NCI-H748 treated with DMSO at 0.1 percent for 48 hours (cell line): ENCODE measurements at regions not wholly inside any gene's neighbourhood (a gene's known extent, or its start where the extent isn't known, plus 50 kb on each side); places are given as distances from the start of the nearest gene placed in this dataset.
"Not testable (repeated sequence)": the region's sequence is repeated elsewhere in the genome, so short reads cannot be mapped to it uniquely, and the experiment has no call there.

Experiments
- DNase-seq: peaks from one replicate; lab custom pipeline; 2025; lab: John Stamatoyannopoulos, UW

- no peak for DNase-seq
Observed at GRCh38 chr5:178063277-178063676, 50.1 kb upstream of the N4BP3 start.

DNA sequence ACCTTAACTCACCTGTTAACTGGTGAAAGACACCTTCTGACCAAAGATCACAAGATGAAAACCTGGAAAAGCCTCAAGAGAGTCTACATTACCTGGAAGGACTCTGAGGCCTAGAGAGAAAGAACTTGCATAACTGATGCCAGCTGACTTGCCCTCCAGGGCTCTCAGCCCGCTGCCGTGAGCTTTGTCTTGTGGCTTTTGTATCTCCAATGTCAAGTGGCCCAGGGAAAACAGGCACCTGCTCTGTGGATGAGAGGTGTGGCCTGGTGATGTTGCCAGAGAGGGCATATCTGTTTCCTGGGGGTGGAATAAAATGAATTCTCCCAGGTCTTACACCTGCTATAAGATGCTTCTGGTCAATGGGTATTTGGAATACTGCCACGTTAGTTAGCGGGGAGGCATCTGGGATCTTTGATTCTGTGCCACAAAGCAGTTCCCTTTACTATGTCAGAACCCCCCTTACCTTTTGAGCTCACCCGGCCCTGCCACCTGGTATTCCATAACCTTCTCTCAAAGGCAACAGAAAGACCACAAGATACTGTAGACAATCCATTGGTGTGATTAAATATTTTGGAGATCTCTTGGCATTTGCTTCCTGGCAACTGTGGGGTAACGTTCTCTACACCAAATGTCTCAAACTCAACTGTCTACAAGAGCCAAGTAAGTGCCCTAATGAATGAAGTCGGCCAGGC, 54.9 kb upstream of the N4BP3 start:
- DNase-seq = peak; percentile 46

DNA sequence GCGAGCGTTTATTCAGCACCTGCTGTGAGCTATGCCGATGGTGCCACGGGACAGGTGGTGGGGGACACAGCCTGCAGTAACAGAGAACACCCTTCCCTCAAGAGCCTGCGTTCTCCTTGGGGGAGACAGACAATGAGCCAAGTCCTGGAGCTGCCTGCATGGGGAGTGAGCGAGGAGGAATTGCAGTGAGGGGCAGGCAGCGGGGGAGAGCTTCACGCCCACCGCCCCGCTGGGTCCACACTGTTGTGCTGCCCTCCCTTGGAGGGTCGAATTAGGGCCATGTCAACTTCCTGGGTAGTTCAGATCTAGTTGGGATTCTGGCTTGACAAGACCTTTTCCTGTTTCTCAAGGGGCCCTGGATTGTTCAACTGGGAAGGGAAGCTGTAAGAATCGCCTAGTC, 55.5 kb upstream of the N4BP3 start:
- no peak for DNase-seq

DNA sequence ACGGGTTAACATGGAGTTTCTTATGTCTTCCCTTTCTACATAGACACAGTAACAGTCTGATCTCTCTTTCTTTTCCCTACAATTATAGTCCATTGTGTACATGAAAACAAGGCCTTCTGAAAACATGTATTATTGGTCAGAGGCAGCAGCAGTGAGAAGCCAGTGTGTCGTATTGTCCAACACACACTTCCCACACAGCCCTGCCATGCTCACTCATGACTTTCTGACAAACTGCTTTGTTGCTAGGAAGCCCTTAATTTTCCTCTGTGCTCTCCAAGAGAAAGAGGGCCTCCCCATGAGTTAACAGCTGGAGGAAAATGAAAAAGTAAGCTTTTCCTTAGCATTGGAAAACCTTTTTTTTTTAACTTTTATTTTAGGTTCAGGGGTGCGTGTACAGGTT, 56.4 kb upstream of the N4BP3 start:
- no peak for DNase-seq

DNA sequence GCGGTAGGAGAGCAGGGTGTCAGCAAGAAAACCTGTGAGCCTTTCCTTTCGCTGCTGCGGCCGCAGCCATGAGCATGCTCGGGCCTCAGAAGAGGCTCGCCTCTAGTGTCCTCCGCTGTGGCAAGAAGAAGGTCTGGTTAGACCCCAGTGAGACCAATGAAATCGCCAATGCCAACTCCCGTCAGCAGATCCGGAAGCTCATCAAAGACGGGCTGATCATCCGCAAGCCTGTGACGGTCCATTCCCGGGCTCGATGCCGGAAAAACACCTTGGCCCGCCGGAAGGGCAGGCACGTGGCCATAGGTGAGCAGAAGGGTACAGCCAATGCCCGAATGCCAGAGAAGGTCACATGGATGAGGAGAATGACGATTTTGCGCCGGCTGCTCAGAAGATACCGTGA, 57.8 kb upstream of the N4BP3 start:
- not testable (repeated sequence) for DNase-seq

- DNase-seq = not testable (repeated sequence)
Observed at GRCh38 chr5:178052062-178052461, 56.0 kb upstream of the PROP1 start.

- DNase-seq = not testable (repeated sequence)
Observed at GRCh38 chr5:178050873-178051272, 54.8 kb upstream of the PROP1 start.

DNA sequence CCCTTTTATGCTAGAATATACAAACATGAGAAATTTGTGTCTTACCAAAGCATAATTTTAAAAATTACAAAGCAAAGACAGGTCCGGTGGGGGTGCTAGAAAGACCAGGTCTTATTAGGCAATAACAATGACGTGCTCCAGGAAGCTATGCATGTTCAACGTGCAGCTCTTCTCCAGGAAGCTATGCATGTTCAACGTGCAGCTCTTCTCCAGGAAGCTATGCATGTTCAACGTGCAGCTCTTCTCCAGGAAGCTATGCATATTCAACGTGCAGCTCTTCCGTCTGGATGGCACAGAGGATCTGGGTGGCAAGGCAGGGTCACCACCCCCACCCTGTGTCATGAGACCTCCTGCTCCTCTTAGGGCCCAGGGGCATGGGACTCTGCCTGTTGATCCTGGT, 51.9 kb upstream of the PROP1 start:
- not testable (repeated sequence) for DNase-seq

DNA sequence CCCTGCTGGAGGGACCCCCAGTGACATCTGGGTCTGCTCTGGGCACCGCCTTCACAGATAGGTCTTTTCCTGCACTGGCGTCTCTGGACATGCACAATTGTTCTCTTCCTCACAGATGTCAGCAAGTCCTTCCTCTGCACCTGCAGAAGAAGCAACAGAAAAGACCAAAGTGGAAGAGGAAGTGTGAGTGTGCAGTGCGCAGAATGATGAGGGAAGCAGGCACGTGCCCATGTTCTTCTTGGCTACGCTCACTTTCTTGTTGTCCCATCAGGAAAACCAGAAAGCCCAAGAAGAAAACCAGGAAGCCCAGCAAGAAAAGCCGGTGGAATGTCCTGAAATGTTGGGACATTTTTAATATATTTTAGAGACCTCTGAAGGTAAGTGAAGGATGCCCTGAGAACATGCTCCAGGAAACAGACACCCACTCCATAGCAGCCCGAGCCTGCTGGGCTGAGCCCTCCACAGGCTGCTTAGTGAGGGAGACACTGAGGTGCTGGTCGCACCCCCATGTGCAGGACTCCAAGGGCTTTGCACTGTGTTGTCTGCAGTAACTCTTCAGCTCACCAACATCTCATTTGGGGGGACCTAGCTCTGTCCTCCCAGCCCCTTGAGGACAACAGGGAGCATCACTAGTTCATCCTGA, 50.8 kb upstream of the PROP1 start:
- not testable (repeated sequence) for DNase-seq

DNA sequence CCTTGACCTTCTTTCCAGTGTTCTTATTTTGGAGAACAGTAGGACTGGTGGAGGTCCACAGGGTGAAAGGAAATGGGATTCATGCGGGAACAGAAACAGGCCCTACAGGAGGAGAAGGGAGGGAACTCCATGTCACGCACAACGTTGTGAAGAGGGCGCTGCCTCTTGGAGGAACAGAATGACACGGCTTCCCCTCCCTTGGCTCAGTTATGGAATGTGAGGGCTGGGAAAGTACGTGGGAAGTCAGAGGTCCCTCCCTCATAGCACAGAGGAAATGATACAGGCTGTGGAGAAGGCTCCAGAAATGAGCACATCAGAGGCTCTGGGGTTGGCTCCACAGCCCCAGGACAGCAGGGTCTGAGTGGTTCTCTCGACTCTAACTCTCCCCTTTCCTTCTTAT, 49.9 kb upstream of the PROP1 start:
- not testable (repeated sequence) for DNase-seq
